ENCODE measurements at regions not wholly inside any gene's neighbourhood (a gene's known extent, or its start where the extent isn't known, plus 50 kb on each side); places are given as distances from the start of the nearest gene placed in this dataset.

DNA sequence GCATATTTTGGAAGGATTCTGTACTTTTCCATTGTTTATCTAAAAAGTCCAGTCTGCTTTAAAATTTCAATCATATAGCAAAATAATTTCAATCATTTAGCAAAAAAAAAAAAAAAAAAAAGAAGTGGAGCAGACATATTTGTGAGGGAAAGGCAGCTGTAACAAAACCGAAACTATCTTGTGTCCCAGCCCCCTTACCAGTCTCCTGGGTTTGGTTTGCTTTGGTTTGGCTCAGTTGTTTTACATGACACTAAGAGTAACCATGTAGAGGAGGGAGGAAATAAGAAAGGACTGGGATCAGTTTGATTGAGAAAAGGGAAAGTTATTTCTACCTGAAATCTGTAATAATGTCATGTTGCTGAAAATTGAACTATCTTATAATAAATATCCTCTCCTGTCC lies 158.8 kb upstream of the GADL1 start:
- no peak for DNase-seq (ENCODE audit: low spot score in 2 of 2)
- Histone ChIP-seq H3K4me1 (no peaks in the 10 kb centered on the region), H3K27me3 (no peaks in the 10 kb centered on the region), H3K36me3 (no peaks in the 10 kb centered on the region), H3K4me3 (no peak overlapping the region), H3K27ac (no peak overlapping the region), H3K9me3 (peaks cover 0 to 10% (median 1%) of the 10 kb centered on the region in 4 donors)
- TF ChIP-seq, protein P1, sequence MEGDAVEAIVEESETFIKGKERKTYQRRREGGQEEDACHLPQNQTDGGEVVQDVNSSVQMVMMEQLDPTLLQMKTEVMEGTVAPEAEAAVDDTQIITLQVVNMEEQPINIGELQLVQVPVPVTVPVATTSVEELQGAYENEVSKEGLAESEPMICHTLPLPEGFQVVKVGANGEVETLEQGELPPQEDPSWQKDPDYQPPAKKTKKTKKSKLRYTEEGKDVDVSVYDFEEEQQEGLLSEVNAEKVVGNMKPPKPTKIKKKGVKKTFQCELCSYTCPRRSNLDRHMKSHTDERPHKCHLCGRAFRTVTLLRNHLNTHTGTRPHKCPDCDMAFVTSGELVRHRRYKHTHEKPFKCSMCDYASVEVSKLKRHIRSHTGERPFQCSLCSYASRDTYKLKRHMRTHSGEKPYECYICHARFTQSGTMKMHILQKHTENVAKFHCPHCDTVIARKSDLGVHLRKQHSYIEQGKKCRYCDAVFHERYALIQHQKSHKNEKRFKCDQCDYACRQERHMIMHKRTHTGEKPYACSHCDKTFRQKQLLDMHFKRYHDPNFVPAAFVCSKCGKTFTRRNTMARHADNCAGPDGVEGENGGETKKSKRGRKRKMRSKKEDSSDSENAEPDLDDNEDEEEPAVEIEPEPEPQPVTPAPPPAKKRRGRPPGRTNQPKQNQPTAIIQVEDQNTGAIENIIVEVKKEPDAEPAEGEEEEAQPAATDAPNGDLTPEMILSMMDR (IDR thresholded peaks at IDR 0.05): no peak
- TF ChIP-seq POLR2A (IDR thresholded peaks at IDR 0.05): no peak
- no peak for TF ChIP-seq EP300 (IDR thresholded peaks at IDR 0.05)
- 89 to 98% methylated on average over 1 of the region's 1 CpG for WGBS, 2 donors

DNA sequence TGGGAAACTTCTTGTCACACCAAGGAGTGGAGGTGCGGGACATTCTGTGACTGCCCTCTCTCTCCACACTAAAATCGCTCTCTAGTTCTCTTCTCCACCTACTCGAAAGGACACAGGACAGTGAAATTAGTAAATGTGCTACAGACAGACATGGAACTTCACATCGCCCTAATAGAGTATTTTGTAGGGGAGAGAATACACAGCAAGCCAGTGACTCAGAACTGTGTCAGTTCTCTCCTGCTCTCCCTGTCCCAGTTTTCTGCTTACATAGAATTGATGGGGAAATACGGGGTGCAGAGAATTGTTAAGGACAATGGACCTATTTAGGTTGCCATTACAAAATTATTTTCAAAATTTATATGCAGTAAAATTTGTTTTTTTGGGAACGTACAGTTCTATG lies 159.6 kb upstream of the GADL1 start:
- Histone ChIP-seq H3K36me3 (no peaks in the 10 kb centered on the region), H3K4me3 (no peak overlapping the region), H3K27me3 (no peaks in the 10 kb centered on the region), H3K4me1 (no peaks in the 10 kb centered on the region), H3K27ac (no peak overlapping the region), H3K9me3 (peaks cover 0 to 15% (median 5%) of the 10 kb centered on the region in 4 donors)
- TF ChIP-seq, protein P1 (IDR thresholded peaks at IDR 0.05): no peak
- TF ChIP-seq POLR2A (IDR thresholded peaks at IDR 0.05) (no peak), EP300 (IDR thresholded peaks at IDR 0.05) (no peak)
- no peak for DNase-seq (ENCODE audit: low spot score in 2 of 2)
- WGBS, 2 donors: 84 to 86% methylated on average over 6 of the region's 6 CpGs

GRCh38 chr3:31055757-31056156 lies 161.3 kb upstream of the GADL1 start:
- Histone ChIP-seq H3K9me3 (peaks cover 0 to 23% (median 8%) of the 10 kb centered on the region in 4 donors), H3K36me3 (no peaks in the 10 kb centered on the region), H3K27me3 (no peaks in the 10 kb centered on the region), H3K27ac (no peak overlapping the region), H3K4me3 (no peak overlapping the region), H3K4me1 (no peaks in the 10 kb centered on the region)
- no peak for DNase-seq (ENCODE audit: low spot score in 2 of 2)
- WGBS, 2 donors: 98 to 100% methylated on average over 2 of the region's 2 CpGs
- TF ChIP-seq POLR2A (IDR thresholded peaks at IDR 0.05) (no peak), EP300 (IDR thresholded peaks at IDR 0.05) (no peak)
- TF ChIP-seq, protein P1 (IDR thresholded peaks at IDR 0.05): no peak

DNA sequence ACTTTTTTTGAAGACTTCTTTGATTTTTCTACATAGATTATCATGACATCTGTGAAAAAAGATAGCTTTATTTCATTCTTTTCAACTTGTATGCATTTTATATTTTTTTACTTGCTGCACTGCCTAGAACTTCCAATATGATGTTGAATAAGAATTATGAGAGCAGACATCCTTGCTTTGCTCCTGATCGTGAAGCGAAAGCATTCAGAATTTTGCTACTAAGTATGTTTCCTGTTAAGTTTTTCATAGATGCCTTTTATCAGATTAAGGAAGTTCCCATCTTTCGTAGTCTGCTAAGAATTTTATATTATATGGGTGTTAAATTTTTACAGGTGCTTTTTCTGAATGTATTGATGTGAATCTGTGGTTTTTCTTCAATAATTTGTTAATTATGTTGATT lies 163.4 kb upstream of the GADL1 start:
- Histone ChIP-seq H3K4me3 (no peak overlapping the region), H3K9me3 (peaks cover 0 to 18% (median 8%) of the 10 kb centered on the region in 4 donors), H3K27me3 (no peaks in the 10 kb centered on the region), H3K27ac (no peak overlapping the region), H3K36me3 (no peaks in the 10 kb centered on the region), H3K4me1 (no peaks in the 10 kb centered on the region)
- 52 to 89% methylated on average over 3 of the region's 3 CpGs for WGBS, 2 donors
- no peak for TF ChIP-seq POLR2A (IDR thresholded peaks at IDR 0.05)
- TF ChIP-seq, protein P1 (IDR thresholded peaks at IDR 0.05): no peak
- TF ChIP-seq EP300 (IDR thresholded peaks at IDR 0.05): no peak
- no peak for DNase-seq (ENCODE audit: low spot score in 2 of 2)

GRCh38 chr3:31064021-31064420 lies 169.6 kb upstream of the GADL1 start:
- Histone ChIP-seq H3K27me3 (no peaks in the 10 kb centered on the region), H3K4me3 (no peak overlapping the region), H3K27ac (no peak overlapping the region), H3K4me1 (no peaks in the 10 kb centered on the region), H3K36me3 (no peaks in the 10 kb centered on the region), H3K9me3 (peaks cover 0 to 8% (median 3%) of the 10 kb centered on the region in 4 donors)
- no peak for DNase-seq (ENCODE audit: low spot score in 2 of 2)
- TF ChIP-seq, protein P1 (IDR thresholded peaks at IDR 0.05): no peak
- TF ChIP-seq EP300 (IDR thresholded peaks at IDR 0.05): no peak
- no peak for TF ChIP-seq POLR2A (IDR thresholded peaks at IDR 0.05)
